Prostate gland (tissue), 2 donors: ENCODE measurements at regions not wholly inside any gene's neighbourhood (a gene's known extent, or its start where the extent isn't known, plus 50 kb on each side); places are given as distances from the start of the nearest gene placed in this dataset.

Experiments used
- DNase-seq: peaks from one replicate; pipeline ENCODE4 v3.0.0-alpha.2; 2019; ENCODE audit warnings: low spot score
- H3K27ac ChIP-seq, 2 donors: fragments of 200-600 bp; sonication (generic); 2 replicates each; pipeline ENCODE4 v1.5.1; 2017 to 2019
- H3K27me3 ChIP-seq: fragments of 200-600 bp; sonication (generic); replicated peaks from 2 replicates; pipeline ENCODE4 v1.5.1; 2019; ENCODE audit not compliant: insufficient read depth
- H3K36me3 ChIP-seq, 2 donors: fragments of 200-600 bp; sonication (generic); 1 replicate in 1 of 2; 2 replicates in 1 of 2; pipeline versions ENCODE4 v1.5.1 to v1.8.1; 2017 to 2019
- H3K4me1 ChIP-seq: fragments of 200-600 bp; sonication (generic); replicated peaks from 2 replicates; pipeline ENCODE4 v1.5.1; 2019
- H3K4me3 ChIP-seq, 2 donors: fragments of 200-600 bp; sonication (generic); 2 replicates each; pipeline ENCODE4 v1.5.1; 2017 to 2019
- H3K9me3 ChIP-seq: fragments of 200-600 bp; sonication (generic); 2 replicates; pipeline ENCODE4 v1.5.1; 2017
- POLR2A ChIP-seq: fragments of 450-650 bp; IDR thresholded peaks from one replicate; pipeline ENCODE4 v1.6.1; 2016; ENCODE audit warnings: antibody characterized with exemption, mild to moderate bottlenecking
- POLR2AphosphoS5 ChIP-seq: sonication (generic); formaldehyde crosslinking; IDR thresholded peaks from one replicate; pipeline ENCODE4 v1.6.1; 2017; ENCODE audit warnings: antibody characterized with exemption
- WGBS: methylation state at CpG from one replicate; pipeline ENCODE4 v1.1.5; 2018; 5-methylcytosine and 5-hydroxymethylcytosine counted together
- intact Hi-C: fragments of 100-400 bp; cut with DNase I; formaldehyde crosslinking; loops from one replicate; pipeline ENCODE4 v1.14.2; 2022
- TF ChIP-seq, protein P1 (sequence below), 4 experiments: fragments of 200-600 bp in 2 of 4; fragments of 450-650 bp in 2 of 4; sonication (generic) in 2 of 4; IDR thresholded peaks; 1 replicate in 3 of 4; 2 replicates in 1 of 4; pipeline ENCODE4 v1.5.1; 2016 to 2019; ENCODE audit warnings: antibody characterized with exemption in 4 of 4, mild to moderate bottlenecking in 2 of 4, moderate library complexity in 2 of 4

DNA sequence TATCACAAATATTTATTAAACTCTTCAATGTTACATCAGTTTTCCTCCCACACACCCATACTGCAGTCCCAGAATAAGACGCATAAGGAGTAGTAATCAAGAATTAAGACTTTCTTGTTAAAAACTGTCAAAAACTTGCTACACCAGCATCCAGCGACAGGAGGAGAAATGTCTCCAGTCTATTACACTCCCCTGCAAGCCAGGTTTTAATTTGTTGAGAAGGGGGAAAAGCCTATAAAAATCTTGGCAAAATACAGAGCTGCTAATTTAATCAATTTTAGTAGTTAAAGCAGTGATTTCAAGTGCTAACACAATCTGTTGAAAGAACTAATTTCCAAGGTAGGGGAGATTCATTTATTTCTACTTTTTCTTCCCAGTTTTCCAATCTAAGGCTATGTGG is 102.0 kb upstream of the MED13 start:
- H3K27ac ChIP-seq, result no peak overlapping the region
- intact Hi-C loops, result no loop called here
- DNase-seq, result no peak
- TF ChIP-seq POLR2A (no peak), POLR2AphosphoS5 (no peak)
- TF ChIP-seq, protein P1, sequence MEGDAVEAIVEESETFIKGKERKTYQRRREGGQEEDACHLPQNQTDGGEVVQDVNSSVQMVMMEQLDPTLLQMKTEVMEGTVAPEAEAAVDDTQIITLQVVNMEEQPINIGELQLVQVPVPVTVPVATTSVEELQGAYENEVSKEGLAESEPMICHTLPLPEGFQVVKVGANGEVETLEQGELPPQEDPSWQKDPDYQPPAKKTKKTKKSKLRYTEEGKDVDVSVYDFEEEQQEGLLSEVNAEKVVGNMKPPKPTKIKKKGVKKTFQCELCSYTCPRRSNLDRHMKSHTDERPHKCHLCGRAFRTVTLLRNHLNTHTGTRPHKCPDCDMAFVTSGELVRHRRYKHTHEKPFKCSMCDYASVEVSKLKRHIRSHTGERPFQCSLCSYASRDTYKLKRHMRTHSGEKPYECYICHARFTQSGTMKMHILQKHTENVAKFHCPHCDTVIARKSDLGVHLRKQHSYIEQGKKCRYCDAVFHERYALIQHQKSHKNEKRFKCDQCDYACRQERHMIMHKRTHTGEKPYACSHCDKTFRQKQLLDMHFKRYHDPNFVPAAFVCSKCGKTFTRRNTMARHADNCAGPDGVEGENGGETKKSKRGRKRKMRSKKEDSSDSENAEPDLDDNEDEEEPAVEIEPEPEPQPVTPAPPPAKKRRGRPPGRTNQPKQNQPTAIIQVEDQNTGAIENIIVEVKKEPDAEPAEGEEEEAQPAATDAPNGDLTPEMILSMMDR (IDR thresholded peaks at IDR 0.05), result no peak
- no peaks in the 10 kb centered on the region for H3K36me3 ChIP-seq
- H3K9me3 ChIP-seq, result no peaks in the 10 kb centered on the region
- no peaks in the 10 kb centered on the region for H3K27me3 ChIP-seq
- no peak overlapping the region for H3K4me3 ChIP-seq
- WGBS, result 95% methylated on average over 2 of the region's 2 CpGs
- H3K4me1 ChIP-seq, result no peaks in the 10 kb centered on the region

DNA sequence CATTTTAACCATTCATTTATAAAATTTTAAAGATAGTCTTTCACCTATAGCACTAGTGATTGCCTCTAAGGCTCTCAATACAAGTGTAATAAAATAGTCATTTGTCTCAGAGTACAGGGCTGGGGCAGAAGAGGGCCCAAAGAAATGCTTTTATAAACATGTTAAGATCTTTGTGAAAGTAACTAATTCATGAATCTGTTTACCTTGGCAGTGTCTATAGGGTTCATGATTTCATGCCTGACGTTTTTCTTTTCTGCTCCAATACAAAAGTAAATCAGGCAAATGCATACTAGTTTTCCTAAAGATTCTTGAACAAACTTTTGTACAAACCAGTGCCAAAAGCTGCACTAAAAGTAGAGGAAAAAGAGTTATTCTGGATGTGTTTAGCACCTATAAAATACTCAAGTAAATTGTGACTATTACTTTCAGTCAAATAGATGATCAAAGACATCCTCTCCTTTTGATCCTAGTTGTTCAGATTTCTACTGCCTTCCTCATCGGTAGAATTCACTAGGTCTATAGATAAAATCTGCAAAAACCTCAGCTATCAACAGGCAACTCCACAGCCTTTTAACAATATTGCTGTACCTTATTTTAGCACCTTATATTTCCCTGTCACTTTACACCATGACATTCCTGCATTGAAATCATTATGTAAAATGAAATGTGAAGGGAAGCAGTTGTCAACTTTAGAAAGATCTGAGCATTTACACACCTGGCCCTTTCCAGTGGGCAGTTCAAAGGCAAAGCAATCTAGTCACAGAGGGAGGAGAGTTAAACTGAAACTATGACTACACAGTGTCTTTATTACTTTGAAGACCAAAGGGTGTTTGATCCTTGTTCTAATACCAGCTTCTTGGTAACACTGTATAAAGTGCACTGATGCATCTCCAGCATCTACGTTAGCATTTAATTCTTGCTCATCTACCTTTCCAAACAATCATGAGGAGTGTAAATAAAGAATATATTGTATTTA is 100.0 kb upstream of the MED13 start:
- Histone ChIP-seq H3K4me1 (no peaks in the 10 kb centered on the region), H3K4me3 (no peak overlapping the region), H3K27me3 (no peaks in the 10 kb centered on the region), H3K36me3 (no peaks in the 10 kb centered on the region), H3K9me3 (no peaks in the 10 kb centered on the region), H3K27ac (no peak overlapping the region)
- no peak for DNase-seq
- 16% methylated on average over 3 of the region's 3 CpGs for WGBS
- TF ChIP-seq, protein P1 (IDR thresholded peaks at IDR 0.05), result no peak
- no peak for TF ChIP-seq POLR2A
- no peak for TF ChIP-seq POLR2AphosphoS5
- intact Hi-C loops, result no loop called here

DNA sequence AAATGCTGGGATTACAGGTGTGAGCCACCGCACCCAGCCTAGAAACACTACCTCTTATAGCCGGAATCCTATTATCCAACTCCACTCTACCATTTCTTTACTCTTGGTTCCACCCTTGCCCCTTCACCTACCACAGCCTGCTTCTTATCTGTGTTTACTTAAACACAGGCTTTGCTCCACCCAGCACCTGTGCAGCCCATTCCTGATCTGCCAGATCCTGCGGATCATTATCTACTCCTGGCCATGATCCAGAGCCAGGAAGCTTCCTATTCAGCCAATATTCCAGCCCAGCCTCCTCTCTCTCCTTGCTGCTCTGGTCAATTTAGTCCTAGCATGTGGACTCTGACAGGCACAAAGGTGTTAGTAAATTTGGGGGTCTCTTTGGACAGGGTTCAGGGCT is 98.8 kb upstream of the MED13 start:
- TF ChIP-seq, protein P1 (IDR thresholded peaks at IDR 0.05), result no peak
- TF ChIP-seq POLR2AphosphoS5 (no peak), POLR2A (no peak)

DNA sequence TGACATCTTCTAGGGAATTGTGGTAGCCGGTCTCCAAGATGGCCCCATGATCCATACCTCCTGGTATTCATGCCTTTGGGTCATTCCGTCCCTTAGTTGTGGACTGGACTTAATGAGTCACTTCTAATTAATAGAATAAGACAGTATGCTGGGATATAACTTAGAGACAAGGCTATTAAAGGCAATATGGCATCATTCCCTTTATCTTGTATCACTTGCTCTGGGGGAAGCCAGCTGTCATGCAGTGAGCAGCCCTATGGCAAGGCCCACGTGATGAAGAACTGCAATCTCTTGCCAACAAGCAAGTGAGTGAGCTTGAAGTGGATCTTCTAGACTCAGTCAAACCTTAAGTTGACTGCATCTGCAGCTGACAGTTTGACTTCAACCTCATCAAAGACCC is 97.8 kb upstream of the MED13 start:
- TF ChIP-seq POLR2AphosphoS5 (no peak), POLR2A (no peak)
- TF ChIP-seq, protein P1 (IDR thresholded peaks at IDR 0.05), result no peak
- H3K27me3 ChIP-seq, result no peaks in the 10 kb centered on the region
- intact Hi-C loops, result no loop called here
- H3K4me1 ChIP-seq, result no peaks in the 10 kb centered on the region
- H3K4me3 ChIP-seq, result no peak overlapping the region
- H3K27ac ChIP-seq, result no peak overlapping the region
- 93% methylated on average over 3 of the region's 3 CpGs for WGBS
- no peak for DNase-seq
- no peaks in the 10 kb centered on the region for H3K9me3 ChIP-seq
- no peaks in the 10 kb centered on the region for H3K36me3 ChIP-seq

More for the DNA sequence above, 98.8 kb upstream of the MED13 start:
- H3K36me3 ChIP-seq, result no peaks in the 10 kb centered on the region
- no peak overlapping the region for H3K27ac ChIP-seq
- H3K27me3 ChIP-seq, result no peaks in the 10 kb centered on the region
- H3K9me3 ChIP-seq, result no peaks in the 10 kb centered on the region
- H3K4me3 ChIP-seq, result no peak overlapping the region
- intact Hi-C loops, result no loop called here
- H3K4me1 ChIP-seq, result no peaks in the 10 kb centered on the region
- DNase-seq, result peak; percentile 10
- WGBS, result 43% methylated on average over 3 of the region's 3 CpGs
